ENCODE measurements at regions not wholly inside any gene's neighbourhood (a gene's known extent, or its start where the extent isn't known, plus 50 kb on each side); places are given as distances from the start of the nearest gene placed in this dataset.
A peak's percentile ranks its signal among the peaks of the same experiment; 100 is the strongest.

GRCh38 chr16:80041410-80041809 lies 440.9 kb upstream of the MAF start:
- H3K4me1 Mint-ChIP-seq: no peaks in the 10 kb centered on the region
- H3K9me3 Mint-ChIP-seq: no peaks in the 10 kb centered on the region
- ATAC-seq (replicated peaks): no peak
- no peaks in the 10 kb centered on the region for H3K36me3 Mint-ChIP-seq (ENCODE audit: low read depth)
- no peak overlapping the region for H3K27ac Mint-ChIP-seq
- no peak overlapping the region for H3K4me3 Mint-ChIP-seq
- peaks cover 29% of the 10 kb centered on the region for H3K27me3 Mint-ChIP-seq

GRCh38 chr16:80040814-80041213 lies 440.3 kb upstream of the MAF start:
- H3K9me3 Mint-ChIP-seq: no peaks in the 10 kb centered on the region
- ATAC-seq (replicated peaks): no peak
- H3K36me3 Mint-ChIP-seq (ENCODE audit: low read depth): no peaks in the 10 kb centered on the region
- H3K4me1 Mint-ChIP-seq: no peaks in the 10 kb centered on the region
- H3K27ac Mint-ChIP-seq: no peak overlapping the region
- H3K27me3 Mint-ChIP-seq: peaks cover 29% of the 10 kb centered on the region
- H3K4me3 Mint-ChIP-seq: no peak overlapping the region

- H3K27me3 Mint-ChIP-seq: peaks cover 29% of the 10 kb centered on the region
- H3K27ac Mint-ChIP-seq: no peak overlapping the region
- H3K4me3 Mint-ChIP-seq: no peak overlapping the region
- no peak for ATAC-seq (replicated peaks)
- H3K36me3 Mint-ChIP-seq (ENCODE audit: low read depth): no peaks in the 10 kb centered on the region
- H3K4me1 Mint-ChIP-seq: no peaks in the 10 kb centered on the region
- no peaks in the 10 kb centered on the region for H3K9me3 Mint-ChIP-seq
Observed at GRCh38 chr16:80040413-80040812, 439.9 kb upstream of the MAF start.

GRCh38 chr16:80039777-80040176 lies 439.2 kb upstream of the MAF start:
- H3K27ac Mint-ChIP-seq: no peak overlapping the region
- no peaks in the 10 kb centered on the region for H3K36me3 Mint-ChIP-seq (ENCODE audit: low read depth)
- no peaks in the 10 kb centered on the region for H3K4me1 Mint-ChIP-seq
- ATAC-seq (replicated peaks): no peak
- no peak overlapping the region for H3K4me3 Mint-ChIP-seq
- no peaks in the 10 kb centered on the region for H3K9me3 Mint-ChIP-seq
- peaks cover 27% of the 10 kb centered on the region for H3K27me3 Mint-ChIP-seq

- Mint-ChIP-seq H3K9me3 (no peaks in the 10 kb centered on the region), H3K27me3 (peaks cover 21% of the 10 kb centered on the region), H3K36me3 (ENCODE audit: low read depth) (no peaks in the 10 kb centered on the region)
Observed at GRCh38 chr16:80038566-80038965, 438.0 kb upstream of the MAF start.

GRCh38 chr16:80034948-80035663 lies 434.6 kb upstream of the MAF start:
- H3K36me3 Mint-ChIP-seq (ENCODE audit: low read depth): no peaks in the 10 kb centered on the region
- peaks cover 7% of the 10 kb centered on the region for H3K27me3 Mint-ChIP-seq
- H3K27ac Mint-ChIP-seq: no peak overlapping the region
- H3K4me1 Mint-ChIP-seq: no peaks in the 10 kb centered on the region
- no peaks in the 10 kb centered on the region for H3K9me3 Mint-ChIP-seq
- H3K4me3 Mint-ChIP-seq: no peak overlapping the region
- no peak for ATAC-seq (replicated peaks)

More at GRCh38 chr16:80038566-80038965, 438.0 kb upstream of the MAF start:
- H3K4me1 Mint-ChIP-seq: no peaks in the 10 kb centered on the region
- H3K27ac Mint-ChIP-seq: no peak overlapping the region
- ATAC-seq (replicated peaks): no peak
- H3K4me3 Mint-ChIP-seq: no peak overlapping the region

- Mint-ChIP-seq H3K9me3 (no peaks in the 10 kb centered on the region), H3K27ac (no peak overlapping the region), H3K27me3 (peaks cover 7% of the 10 kb centered on the region), H3K4me1 (no peaks in the 10 kb centered on the region), H3K36me3 (ENCODE audit: low read depth) (no peaks in the 10 kb centered on the region), H3K4me3 (no peak overlapping the region)
- ATAC-seq (replicated peaks): no peak
Observed at GRCh38 chr16:80034469-80034826, 433.9 kb upstream of the MAF start.

GRCh38 chr16:80033783-80034468 lies 433.4 kb upstream of the MAF start:
- H3K27me3 Mint-ChIP-seq: peaks cover 7% of the 10 kb centered on the region

GRCh38 chr16:80029761-80030481 lies 429.4 kb upstream of the MAF start:
- Mint-ChIP-seq H3K36me3 (ENCODE audit: low read depth) (no peaks in the 10 kb centered on the region), H3K27ac (no peak overlapping the region), H3K4me3 (no peak overlapping the region), H3K9me3 (no peaks in the 10 kb centered on the region), H3K4me1 (peaks cover 11% of the 10 kb centered on the region), H3K27me3 (peaks cover 3% of the 10 kb centered on the region)
- no peak for ATAC-seq (replicated peaks)

More at GRCh38 chr16:80033783-80034468, 433.4 kb upstream of the MAF start:
- H3K4me3 Mint-ChIP-seq: no peak overlapping the region
- no peak for ATAC-seq (replicated peaks)
- H3K27ac Mint-ChIP-seq: no peak overlapping the region
- H3K4me1 Mint-ChIP-seq: no peaks in the 10 kb centered on the region
- H3K9me3 Mint-ChIP-seq: no peaks in the 10 kb centered on the region
- no peaks in the 10 kb centered on the region for H3K36me3 Mint-ChIP-seq (ENCODE audit: low read depth)

GRCh38 chr16:80029381-80029630 lies 428.8 kb upstream of the MAF start:
- no peaks in the 10 kb centered on the region for H3K9me3 Mint-ChIP-seq
- no peak overlapping the region for H3K27ac Mint-ChIP-seq
- ATAC-seq (replicated peaks): no peak
- H3K4me1 Mint-ChIP-seq: peaks cover 11% of the 10 kb centered on the region
- H3K36me3 Mint-ChIP-seq (ENCODE audit: low read depth): no peaks in the 10 kb centered on the region
- H3K4me3 Mint-ChIP-seq: no peak overlapping the region
- H3K27me3 Mint-ChIP-seq: peaks cover 3% of the 10 kb centered on the region

GRCh38 chr16:80028581-80029380 lies 428.2 kb upstream of the MAF start:
- H3K36me3 Mint-ChIP-seq (ENCODE audit: low read depth): no peaks in the 10 kb centered on the region
- no peak overlapping the region for H3K27ac Mint-ChIP-seq
- no peak for ATAC-seq (replicated peaks)
- no peaks in the 10 kb centered on the region for H3K9me3 Mint-ChIP-seq
- H3K4me3 Mint-ChIP-seq: no peak overlapping the region
- H3K27me3 Mint-ChIP-seq: peaks cover 3% of the 10 kb centered on the region
- peaks cover 11% of the 10 kb centered on the region for H3K4me1 Mint-ChIP-seq

- ATAC-seq (replicated peaks): peak; percentile 98
- H3K27ac Mint-ChIP-seq: peak overlapping the region; percentile 79
- peak overlapping the region; percentile 73 for H3K4me3 Mint-ChIP-seq
- H3K36me3 Mint-ChIP-seq (ENCODE audit: low read depth): no peaks in the 10 kb centered on the region
- peaks cover 3% of the 10 kb centered on the region for H3K27me3 Mint-ChIP-seq
- H3K9me3 Mint-ChIP-seq: no peaks in the 10 kb centered on the region
- H3K4me1 Mint-ChIP-seq: peaks cover 11% of the 10 kb centered on the region
Observed at GRCh38 chr16:80027007-80027965, 426.7 kb upstream of the MAF start.

- Mint-ChIP-seq H3K4me3 (no peak overlapping the region), H3K9me3 (no peaks in the 10 kb centered on the region), H3K27me3 (peaks cover 3% of the 10 kb centered on the region), H3K36me3 (ENCODE audit: low read depth) (no peaks in the 10 kb centered on the region), H3K27ac (no peak overlapping the region), H3K4me1 (peaks cover 11% of the 10 kb centered on the region)
- ATAC-seq (replicated peaks): no peak
Observed at GRCh38 chr16:80025236-80025635, 424.7 kb upstream of the MAF start.

GRCh38 chr16:80024443-80024842 lies 423.9 kb upstream of the MAF start:
- no peaks in the 10 kb centered on the region for H3K36me3 Mint-ChIP-seq (ENCODE audit: low read depth)
- H3K9me3 Mint-ChIP-seq: no peaks in the 10 kb centered on the region
- H3K4me3 Mint-ChIP-seq: no peak overlapping the region
- H3K27me3 Mint-ChIP-seq: peaks cover 3% of the 10 kb centered on the region
- ATAC-seq (replicated peaks): no peak
- H3K27ac Mint-ChIP-seq: no peak overlapping the region
- H3K4me1 Mint-ChIP-seq: peaks cover 11% of the 10 kb centered on the region
